Transverse colon (tissue), 4 donors: ENCODE measurements at regions not wholly inside any gene's neighbourhood (a gene's known extent, or its start where the extent isn't known, plus 50 kb on each side); places are given as distances from the start of the nearest gene placed in this dataset.

Experiments used
- DNase-seq: peaks from one replicate; pipeline ENCODE4 v3.0.0-alpha.2; 2019
- H3K27ac ChIP-seq, 4 donors: fragments of 200-600 bp; sonication (generic); 2 replicates each; pipeline ENCODE4 v1.5.1; 2016 to 2018; ENCODE audit warnings: inconsistent platforms in 4 of 4
- H3K27me3 ChIP-seq: fragments of 200-600 bp; sonication (generic); 2 replicates; pipeline ENCODE4 v1.5.1; 2017; ENCODE audit warnings: inconsistent platforms
- H3K36me3 ChIP-seq, 4 donors: fragments of 200-600 bp; sonication (generic); 2 replicates each; pipeline ENCODE4 v1.5.1; 2017 to 2019; ENCODE audit warnings: inconsistent platforms in 4 of 4
- H3K4me1 ChIP-seq, 4 donors: fragments of 200-600 bp; sonication (generic); 2 replicates each; pipeline ENCODE4 v1.5.1; 2017 to 2020; ENCODE audit warnings: inconsistent platforms in 4 of 4
- H3K4me3 ChIP-seq, 4 donors: fragments of 200-600 bp; sonication (generic); 1 replicate in 1 of 4; 2 replicates in 3 of 4; pipeline versions ENCODE4 v1.5.1 to v1.6.1; 2017 to 2019; ENCODE audit warnings: inconsistent platforms in 4 of 4
- H3K9me3 ChIP-seq, 2 donors: fragments of 200-600 bp; sonication (generic); 2 replicates each; pipeline ENCODE4 v1.5.1; 2017 to 2019; ENCODE audit warnings: inconsistent platforms in 2 of 2
- CTCF ChIP-seq, 5 experiments: fragments of 200-600 bp in 3 of 5; fragments of 450-650 bp in 2 of 5; sonication (generic) in 3 of 5; IDR thresholded peaks; 1 replicate in 2 of 5; 2 replicates in 3 of 5; pipeline ENCODE4 v1.5.1; 2016 to 2017; ENCODE audit warnings: antibody characterized with exemption in 5 of 5, inconsistent platforms in 3 of 5, mild to moderate bottlenecking in 2 of 5, moderate library complexity in 1 of 5
- EP300 ChIP-seq: sonication (generic); formaldehyde crosslinking; IDR thresholded peaks from one replicate; pipeline ENCODE4 v1.6.1; 2017; ENCODE audit warnings: antibody characterized with exemption, low read depth
- POLR2A ChIP-seq: fragments of 450-650 bp; IDR thresholded peaks from one replicate; pipeline ENCODE4 v1.6.1; 2016; ENCODE audit warnings: antibody characterized with exemption, mild to moderate bottlenecking, moderate library complexity
- POLR2AphosphoS5 ChIP-seq, 3 donors: sonication (generic); formaldehyde crosslinking; IDR thresholded peaks; one replicate each; pipeline ENCODE4 v1.6.1; 2016; ENCODE audit warnings: antibody characterized with exemption in 3 of 3
- WGBS, 2 donors: methylation state at CpG; one replicate each; pipeline ENCODE4 v1.1.5; 2018; ENCODE audit warnings: low coverage in 1 of 2; 5-methylcytosine and 5-hydroxymethylcytosine counted together
- in situ Hi-C, 4 donors: fragments of 200-750 bp; cut with MboI; loops; one replicate each; pipeline versions ENCODE4 v1.15.0 to v1.15.1; 2017; ENCODE audit warnings: low sequenced_read_pairs in 3 of 4, low pct_ligation_motif_present in 1 of 4, low pct_unique_long_range_greater_than_20kb in 1 of 4
- intact Hi-C: fragments of 100-400 bp; cut with DNase I; formaldehyde crosslinking; loops from one replicate; pipeline ENCODE4 v1.15.1; 2023; ENCODE audit warnings: low total_unique reads

DNA sequence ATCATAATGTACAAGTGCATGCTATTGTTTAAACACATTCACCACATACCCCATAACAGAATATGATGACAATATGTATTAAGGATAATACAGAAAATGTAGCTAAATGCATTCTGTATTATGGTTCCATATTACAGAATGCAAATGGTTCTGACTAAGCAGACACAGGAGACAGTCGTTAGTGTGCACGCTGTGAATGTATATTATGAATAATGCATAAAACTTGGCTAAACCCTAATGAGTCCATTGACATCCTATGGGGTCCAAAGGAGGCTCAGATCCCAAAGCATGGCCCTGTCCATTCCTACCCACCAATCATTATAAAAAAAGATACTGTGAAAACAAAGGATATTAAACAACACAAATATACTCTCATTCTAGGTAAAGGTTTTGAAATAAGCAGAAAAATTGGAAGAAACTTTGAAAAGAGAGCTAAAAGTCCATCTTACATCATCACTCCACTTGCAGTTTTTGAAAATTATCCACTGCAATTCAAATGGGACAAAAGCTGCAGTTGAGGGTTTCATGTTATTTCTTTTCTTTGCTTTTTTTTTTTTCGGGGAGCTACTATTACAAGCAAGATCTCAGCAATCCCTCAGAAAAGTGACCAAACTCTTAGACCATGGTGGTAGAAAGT, 415.1 kb downstream of the BCAT1 start:
- H3K4me1 ChIP-seq = peaks cover 0 to 7% (median 0%) of the 10 kb centered on the region in 4 donors
- no peak for DNase-seq
- H3K9me3 ChIP-seq = no peaks in the 10 kb centered on the region
- H3K27me3 ChIP-seq = no peaks in the 10 kb centered on the region
- in situ Hi-C loops (no loop called here), intact Hi-C loops (no loop called here)
- no peak overlapping the region for H3K27ac ChIP-seq
- WGBS, 2 donors = 84 to 91% methylated on average over 3 of the region's 3 CpGs
- no peak overlapping the region for H3K4me3 ChIP-seq
- H3K36me3 ChIP-seq = no peaks in the 10 kb centered on the region
- TF ChIP-seq CTCF (IDR thresholded peaks at IDR 0.05) = no peak
- TF ChIP-seq EP300 = no peak
- no peak for TF ChIP-seq POLR2A
- TF ChIP-seq POLR2AphosphoS5 (IDR thresholded peaks at IDR 0.05) = no peak

DNA sequence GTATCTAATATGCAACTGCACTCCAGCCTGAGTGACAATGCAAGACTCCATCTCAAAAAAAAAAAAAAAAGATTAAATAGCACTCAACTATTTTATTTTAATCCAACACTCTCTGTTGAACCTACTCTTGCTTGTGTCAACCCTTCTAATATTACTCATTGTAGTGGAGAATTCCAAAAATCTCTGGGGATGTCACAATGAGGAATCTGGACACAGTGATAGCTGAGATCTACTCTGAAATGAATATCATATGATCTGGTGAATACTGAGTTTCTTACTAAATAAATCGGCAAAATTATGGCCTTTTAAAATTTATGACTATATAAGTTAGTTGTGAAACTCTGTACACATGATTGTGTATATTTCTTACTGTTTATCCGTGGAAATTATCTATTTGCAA, 418.2 kb downstream of the BCAT1 start:
- TF ChIP-seq POLR2A = no peak
- intact Hi-C loops (no loop called here), in situ Hi-C loops (no loop called here)
- no peak overlapping the region for H3K4me3 ChIP-seq
- 59 to 63% methylated on average over 2 of the region's 2 CpGs for WGBS, 2 donors
- H3K4me1 ChIP-seq = peaks cover 0 to 4% (median 0%) of the 10 kb centered on the region in 4 donors
- no peak for DNase-seq
- H3K36me3 ChIP-seq = no peaks in the 10 kb centered on the region
- H3K9me3 ChIP-seq = no peaks in the 10 kb centered on the region
- no peak overlapping the region for H3K27ac ChIP-seq
- no peaks in the 10 kb centered on the region for H3K27me3 ChIP-seq

- in situ Hi-C loops (no loop called here), intact Hi-C loops (no loop called here)
- TF ChIP-seq EP300 = no peak
- TF ChIP-seq POLR2AphosphoS5 (IDR thresholded peaks at IDR 0.05) = no peak
- no peak for TF ChIP-seq CTCF (IDR thresholded peaks at IDR 0.05)
- TF ChIP-seq POLR2A = no peak
- Histone ChIP-seq H3K27me3 (no peaks in the 10 kb centered on the region), H3K4me1 (no peaks in the 10 kb centered on the region), H3K4me3 (no peak overlapping the region), H3K27ac (no peak overlapping the region), H3K36me3 (no peaks in the 10 kb centered on the region), H3K9me3 (no peaks in the 10 kb centered on the region)
- no peak for DNase-seq
Observed at GRCh38 chr12:24527102-24527501, 421.8 kb downstream of the BCAT1 start.

- Histone ChIP-seq H3K27me3 (no peaks in the 10 kb centered on the region), H3K4me1 (no peaks in the 10 kb centered on the region), H3K9me3 (peaks cover 12 to 24% of the 10 kb centered on the region in 2 donors), H3K27ac (no peak overlapping the region), H3K36me3 (no peaks in the 10 kb centered on the region), H3K4me3 (no peak overlapping the region)
- no peak for TF ChIP-seq CTCF (IDR thresholded peaks at IDR 0.05)
- no peak for TF ChIP-seq POLR2A
- no peak for TF ChIP-seq EP300
- TF ChIP-seq POLR2AphosphoS5 (IDR thresholded peaks at IDR 0.05) = no peak
- in situ Hi-C loops (no loop called here), intact Hi-C loops (no loop called here)
- DNase-seq = no peak
- WGBS, 2 donors = 79 to 100% methylated on average over 1 of the region's 1 CpG
Observed at GRCh38 chr12:24522736-24523135, 426.2 kb downstream of the BCAT1 start.

- H3K4me3 ChIP-seq = no peak overlapping the region
- DNase-seq = no peak
- TF ChIP-seq CTCF (IDR thresholded peaks at IDR 0.05) = no peak
- TF ChIP-seq POLR2AphosphoS5 (IDR thresholded peaks at IDR 0.05) = no peak
- TF ChIP-seq EP300 = no peak
- no peak for TF ChIP-seq POLR2A
- H3K27ac ChIP-seq = no peak overlapping the region
- H3K36me3 ChIP-seq = no peaks in the 10 kb centered on the region
- no peaks in the 10 kb centered on the region for H3K4me1 ChIP-seq
- in situ Hi-C loops (no loop called here), intact Hi-C loops (no loop called here)
- no peaks in the 10 kb centered on the region for H3K27me3 ChIP-seq
- H3K9me3 ChIP-seq = peaks cover 12 to 24% of the 10 kb centered on the region in 2 donors
- 86 to 96% methylated on average over 1 of the region's 1 CpG for WGBS, 2 donors
Observed at GRCh38 chr12:24519759-24520158, 429.1 kb downstream of the BCAT1 start.
